Stimulated activated CD4-positive, alpha-beta T cell treated with anti-CD3 and anti-CD28 coated beads, Interleukin-1b, Interleukin-23, amount 100 ng/mL, for 4 hours (primary cell): ENCODE measurements at regions not wholly inside any gene's neighbourhood (a gene's known extent, or its start where the extent isn't known, plus 50 kb on each side); places are given as distances from the start of the nearest gene placed in this dataset.
"Not testable (repeated sequence)": the region's sequence is repeated elsewhere in the genome, so short reads cannot be mapped to it uniquely, and the experiment has no call there.

Source experiments
- DNase-seq, 2 donors: peaks; one replicate each; pipeline ENCODE4 v3.0.0-alpha.2; 2020; ENCODE audit warnings: low read depth in 2 of 2

GRCh38 chr16:31745098-31745497 lies 128.5 kb upstream of the ZNF267 start:
- DNase-seq, result not testable (repeated sequence)

DNA sequence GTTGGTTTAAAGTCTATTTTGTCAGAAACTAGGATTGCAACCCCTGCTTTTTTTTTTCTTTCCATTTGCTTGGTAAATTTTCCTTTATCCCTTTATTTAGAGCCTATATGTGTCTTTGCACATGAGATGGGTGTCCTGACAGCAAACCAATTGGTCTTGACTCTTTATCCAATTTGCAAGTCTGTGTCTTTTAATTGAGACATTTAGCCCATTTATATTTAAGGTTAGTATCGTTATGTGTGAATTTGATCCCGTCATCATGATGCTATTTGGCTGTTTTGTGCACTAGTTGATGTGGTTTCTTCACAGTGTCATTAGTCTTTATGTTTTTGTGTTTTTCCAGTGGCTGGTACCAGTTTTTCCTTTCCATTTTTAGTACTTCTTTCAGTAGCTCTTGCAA lies 127.7 kb upstream of the ZNF267 start:
- no peak for DNase-seq

GRCh38 chr16:31754998-31755615 lies 118.5 kb upstream of the ZNF267 start:
- no peak for DNase-seq

GRCh38 chr16:31764103-31764502 lies 109.5 kb upstream of the ZNF267 start:
- no peak for DNase-seq

DNA sequence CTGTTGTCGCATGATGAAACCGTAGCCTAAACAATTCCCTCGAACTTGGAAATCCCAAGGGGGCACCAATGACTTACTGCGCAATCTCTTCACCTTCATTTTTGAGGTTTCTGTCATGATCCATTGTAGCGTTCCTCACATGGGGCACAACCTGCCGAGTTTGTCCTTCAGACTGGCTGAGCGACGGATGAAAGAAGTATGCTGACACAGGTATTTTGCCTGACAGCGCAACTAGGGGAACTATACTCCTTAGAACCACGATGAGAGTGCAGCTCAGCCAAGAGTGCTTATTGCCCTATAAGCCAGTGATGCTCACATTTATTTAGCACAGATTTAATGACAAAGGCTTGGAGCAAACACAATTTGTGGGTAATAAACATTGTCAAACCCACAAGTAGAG lies 106.3 kb upstream of the ZNF267 start:
- no peak for DNase-seq

GRCh38 chr16:31780342-31780741 lies 93.3 kb upstream of the ZNF267 start:
- DNase-seq, result no peak

GRCh38 chr16:31785126-31785525 lies 88.5 kb upstream of the ZNF267 start:
- no peak for DNase-seq

DNA sequence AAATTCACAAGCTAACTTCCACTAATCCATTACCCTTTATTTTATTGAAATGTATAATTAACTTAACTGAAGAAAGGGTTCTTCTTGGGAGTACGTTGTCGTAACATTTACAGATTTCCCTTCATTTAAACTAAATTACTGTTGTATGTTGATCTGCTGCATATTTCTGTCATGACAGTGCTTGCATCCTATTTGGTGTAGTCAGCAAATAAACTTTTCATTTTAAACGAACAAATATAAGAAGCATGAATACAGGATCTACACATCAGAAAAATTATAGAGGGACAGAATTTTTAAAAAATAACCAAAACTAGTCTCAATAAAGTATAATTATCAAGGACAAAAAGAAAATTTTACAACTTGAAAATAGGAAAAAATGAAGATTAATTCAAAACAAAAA lies 66.5 kb upstream of the ZNF267 start:
- DNase-seq, result no peak

GRCh38 chr16:31810863-31811262 lies 62.7 kb upstream of the ZNF267 start:
- no peak for DNase-seq

- DNase-seq, result not testable (repeated sequence)
Observed at GRCh38 chr16:31816141-31816540, 57.5 kb upstream of the ZNF267 start.

DNA sequence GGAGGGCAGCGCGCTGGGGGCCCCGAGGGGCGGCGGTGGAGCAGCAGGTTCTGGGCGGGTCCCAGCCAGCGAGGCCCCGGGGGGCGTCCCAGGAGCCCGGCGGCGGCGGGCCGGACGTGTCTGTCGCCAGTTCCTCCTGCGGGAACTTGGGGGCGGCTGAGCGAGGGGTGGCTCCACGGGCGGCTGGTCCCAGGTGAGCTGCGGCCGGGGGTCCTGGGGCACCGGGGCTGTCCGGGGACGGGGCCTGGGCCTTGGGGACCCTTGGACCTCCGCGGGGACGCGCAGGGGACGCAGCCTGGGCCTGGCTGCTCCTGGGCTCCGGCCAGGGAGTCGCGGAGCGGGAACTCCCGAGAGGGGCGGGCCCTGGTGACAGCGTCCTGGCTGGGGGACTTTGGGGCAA lies 54.2 kb upstream of the ZNF267 start:
- DNase-seq, result no peak

DNA sequence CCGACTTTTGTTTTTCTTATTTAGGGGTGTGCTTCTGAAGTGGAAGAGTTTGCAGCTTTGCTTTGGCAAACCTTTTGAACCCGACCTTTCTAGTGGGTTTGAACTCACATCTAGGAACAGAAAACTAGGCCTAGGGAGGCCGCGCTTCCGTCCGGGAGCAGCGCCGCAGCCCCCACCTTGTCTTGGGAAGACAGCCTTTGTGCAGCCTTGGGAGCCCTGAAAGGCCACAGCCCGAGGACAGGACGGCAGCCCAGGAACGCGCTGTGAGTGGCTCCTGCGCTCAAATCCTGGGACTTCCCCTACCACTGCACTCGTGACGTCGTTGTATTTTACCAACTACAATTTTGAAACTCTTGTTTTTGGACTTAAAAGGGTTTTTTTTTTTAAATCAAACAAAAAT lies 53.7 kb upstream of the ZNF267 start:
- no peak for DNase-seq
